Liver (tissue), 8 donors: ENCODE measurements at regions not wholly inside any gene's neighbourhood (a gene's known extent, or its start where the extent isn't known, plus 50 kb on each side); places are given as distances from the start of the nearest gene placed in this dataset.

Experiments used
- DNase-seq: peaks from one replicate; pipeline ENCODE4 v3.0.0-alpha.2; 2017; ENCODE audit warnings: low spot score
- H3K27ac ChIP-seq, 2 donors: one replicate each; pipeline ENCODE4 v1.7.0; 2013; ENCODE audit warnings: inconsistent platforms in 2 of 2, low read length in 2 of 2, control low read depth in 1 of 2, low read depth in 1 of 2, mild to moderate bottlenecking in 1 of 2
- H3K27me3 ChIP-seq, 4 donors: one replicate each; pipeline versions ENCODE4 v1.6.1 to v1.7.0; 2013; ENCODE audit warnings: low read length in 3 of 4, inconsistent platforms in 1 of 4, mild to moderate bottlenecking in 1 of 4, moderate library complexity in 1 of 4; ENCODE audit not compliant: control insufficient read depth in 4 of 4, insufficient read depth in 4 of 4
- H3K36me3 ChIP-seq, 4 donors: one replicate each; pipeline versions ENCODE4 v1.6.1 to v1.7.0; 2013; ENCODE audit warnings: low read length in 3 of 4, mild to moderate bottlenecking in 3 of 4, low read depth in 1 of 4, moderate library complexity in 1 of 4; ENCODE audit not compliant: control insufficient read depth in 4 of 4, insufficient read depth in 3 of 4
- H3K4me1 ChIP-seq, 4 donors: one replicate each; pipeline versions ENCODE4 v1.6.1 to v1.7.0; 2013; ENCODE audit warnings: low read length in 3 of 4, mild to moderate bottlenecking in 3 of 4, moderate library complexity in 1 of 4; ENCODE audit not compliant: control insufficient read depth in 4 of 4, insufficient read depth in 4 of 4
- H3K4me3 ChIP-seq, 3 donors: one replicate each; pipeline versions ENCODE4 v1.6.1 to v1.7.0; 2013; ENCODE audit warnings: low read length in 3 of 3, control low read depth in 1 of 3, low read depth in 1 of 3, mild to moderate bottlenecking in 1 of 3
- H3K9ac ChIP-seq, 2 donors: one replicate each; pipeline ENCODE4 v1.7.0; 2013; ENCODE audit warnings: low read length in 2 of 2, mild to moderate bottlenecking in 2 of 2, moderate library complexity in 2 of 2, control low read depth in 1 of 2, low read depth in 1 of 2
- H3K9me3 ChIP-seq, 4 donors: one replicate each; pipeline versions ENCODE4 v1.6.1 to v1.7.0; 2013; ENCODE audit warnings: low read length in 3 of 4; ENCODE audit not compliant: control insufficient read depth in 4 of 4
- EGR1 ChIP-seq, 2 donors: IDR thresholded peaks; 2 replicates each; pipeline ENCODE4 v1.6.1; 2016 to 2018; ENCODE audit warnings: antibody characterized with exemption in 2 of 2, low read depth in 2 of 2
- FOXA1 ChIP-seq: IDR thresholded peaks from 2 replicates; pipeline ENCODE4 v1.6.1; 2016; ENCODE audit warnings: antibody characterized with exemption
- FOXA2 ChIP-seq: IDR thresholded peaks from 2 replicates; pipeline ENCODE4 v1.6.1; 2016; ENCODE audit warnings: antibody characterized with exemption
- GABPA ChIP-seq, 2 donors: IDR thresholded peaks in 1 of 2; conservative IDR thresholded peaks in 1 of 2; 2 replicates each; pipeline ENCODE4 v1.6.1; 2016; ENCODE audit warnings: antibody characterized with exemption in 2 of 2, mild to moderate bottlenecking in 1 of 2, moderate library complexity in 1 of 2
- HNF4A ChIP-seq, 2 donors: conservative IDR thresholded peaks; 2 replicates each; pipeline ENCODE4 v1.6.1; 2016; ENCODE audit warnings: antibody characterized with exemption in 2 of 2, mild to moderate bottlenecking in 2 of 2
- HNF4G ChIP-seq: IDR thresholded peaks from 2 replicates; pipeline ENCODE4 v1.6.1; 2016; ENCODE audit warnings: antibody characterized with exemption
- MAX ChIP-seq: IDR thresholded peaks from 2 replicates; pipeline ENCODE4 v1.6.1; 2016; ENCODE audit warnings: antibody characterized with exemption
- NR2F2 ChIP-seq: IDR thresholded peaks from 2 replicates; pipeline ENCODE4 v1.6.1; 2016; ENCODE audit warnings: antibody characterized with exemption
- RAD21 ChIP-seq, 2 donors: IDR thresholded peaks; 2 replicates each; pipeline ENCODE4 v1.6.1; 2016; ENCODE audit warnings: antibody characterized with exemption in 2 of 2, mild to moderate bottlenecking in 2 of 2
- RXRA ChIP-seq, 2 donors: IDR thresholded peaks; 2 replicates each; pipeline ENCODE4 v1.6.1; 2017 to 2018; ENCODE audit warnings: antibody characterized with exemption in 2 of 2, mild to moderate bottlenecking in 1 of 2
- SP1 ChIP-seq: IDR thresholded peaks from 2 replicates; pipeline ENCODE4 v1.6.1; 2018; ENCODE audit warnings: antibody characterized with exemption, mild to moderate bottlenecking
- TAF1 ChIP-seq: conservative IDR thresholded peaks from 2 replicates; pipeline ENCODE4 v1.6.1; 2016; ENCODE audit warnings: antibody characterized with exemption, mild to moderate bottlenecking
- YY1 ChIP-seq: IDR thresholded peaks from 2 replicates; pipeline ENCODE4 v1.6.1; 2016; ENCODE audit warnings: antibody characterized with exemption, mild to moderate bottlenecking
- WGBS: extraction: QIAGEN DNeasy Blood & Tissue Kit; methylation state at CpG from one replicate; pipeline ENCODE4 v1.1.7; 2013; 5-methylcytosine and 5-hydroxymethylcytosine counted together
- TF ChIP-seq, protein P1 (sequence below): IDR thresholded peaks from 2 replicates; pipeline ENCODE4 v1.6.1; 2016; ENCODE audit warnings: antibody characterized with exemption
- TF ChIP-seq, protein P2 (sequence below): IDR thresholded peaks from 2 replicates; pipeline ENCODE4 v1.6.1; 2016; ENCODE audit warnings: antibody characterized with exemption, mild to moderate bottlenecking
- TF ChIP-seq, protein P3 (sequence below): fragments of 150-350 bp; IDR thresholded peaks from 2 replicates; pipeline ENCODE4 v1.5.1; 2017; ENCODE audit warnings: improper control_type of control experiment, low read depth, low read length; ENCODE audit not compliant: missing input control
- donor health status: healthy.
- donor health status: healthy.
- donor health status: healthy.
- donor health status: healthy.
- donor health status: healthy.

- no peaks in the 10 kb centered on the region for H3K4me1 ChIP-seq
- H3K27me3 ChIP-seq: no peaks in the 10 kb centered on the region
- H3K27ac ChIP-seq: no peak overlapping the region
- H3K4me3 ChIP-seq: no peak overlapping the region
- DNase-seq: no peak
- no peaks in the 10 kb centered on the region for H3K9me3 ChIP-seq
- WGBS: 91% methylated on average over 2 of the region's 2 CpGs
- no peaks in the 10 kb centered on the region for H3K36me3 ChIP-seq
- TF ChIP-seq MAX: no peak
- TF ChIP-seq FOXA2: no peak
- no peak for TF ChIP-seq EGR1 (IDR thresholded peaks at IDR 0.05; ENCODE audit: low read depth in 2 of 2)
- TF ChIP-seq, protein P1, sequence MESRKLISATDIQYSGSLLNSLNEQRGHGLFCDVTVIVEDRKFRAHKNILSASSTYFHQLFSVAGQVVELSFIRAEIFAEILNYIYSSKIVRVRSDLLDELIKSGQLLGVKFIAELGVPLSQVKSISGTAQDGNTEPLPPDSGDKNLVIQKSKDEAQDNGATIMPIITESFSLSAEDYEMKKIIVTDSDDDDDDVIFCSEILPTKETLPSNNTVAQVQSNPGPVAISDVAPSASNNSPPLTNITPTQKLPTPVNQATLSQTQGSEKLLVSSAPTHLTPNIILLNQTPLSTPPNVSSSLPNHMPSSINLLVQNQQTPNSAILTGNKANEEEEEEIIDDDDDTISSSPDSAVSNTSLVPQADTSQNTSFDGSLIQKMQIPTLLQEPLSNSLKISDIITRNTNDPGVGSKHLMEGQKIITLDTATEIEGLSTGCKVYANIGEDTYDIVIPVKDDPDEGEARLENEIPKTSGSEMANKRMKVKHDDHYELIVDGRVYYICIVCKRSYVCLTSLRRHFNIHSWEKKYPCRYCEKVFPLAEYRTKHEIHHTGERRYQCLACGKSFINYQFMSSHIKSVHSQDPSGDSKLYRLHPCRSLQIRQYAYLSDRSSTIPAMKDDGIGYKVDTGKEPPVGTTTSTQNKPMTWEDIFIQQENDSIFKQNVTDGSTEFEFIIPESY: no peak
- no peak for TF ChIP-seq HNF4A (conservative IDR thresholded peaks at IDR 0.05)
- TF ChIP-seq NR2F2: no peak
- no peak for TF ChIP-seq RAD21 (IDR thresholded peaks at IDR 0.05)
- no peak for TF ChIP-seq GABPA (IDR thresholded peaks at IDR 0.05 in 1 of 2, conservative IDR thresholded peaks at IDR 0.05 in 1 of 2)
- no peak for TF ChIP-seq HNF4G
- TF ChIP-seq, protein P2, sequence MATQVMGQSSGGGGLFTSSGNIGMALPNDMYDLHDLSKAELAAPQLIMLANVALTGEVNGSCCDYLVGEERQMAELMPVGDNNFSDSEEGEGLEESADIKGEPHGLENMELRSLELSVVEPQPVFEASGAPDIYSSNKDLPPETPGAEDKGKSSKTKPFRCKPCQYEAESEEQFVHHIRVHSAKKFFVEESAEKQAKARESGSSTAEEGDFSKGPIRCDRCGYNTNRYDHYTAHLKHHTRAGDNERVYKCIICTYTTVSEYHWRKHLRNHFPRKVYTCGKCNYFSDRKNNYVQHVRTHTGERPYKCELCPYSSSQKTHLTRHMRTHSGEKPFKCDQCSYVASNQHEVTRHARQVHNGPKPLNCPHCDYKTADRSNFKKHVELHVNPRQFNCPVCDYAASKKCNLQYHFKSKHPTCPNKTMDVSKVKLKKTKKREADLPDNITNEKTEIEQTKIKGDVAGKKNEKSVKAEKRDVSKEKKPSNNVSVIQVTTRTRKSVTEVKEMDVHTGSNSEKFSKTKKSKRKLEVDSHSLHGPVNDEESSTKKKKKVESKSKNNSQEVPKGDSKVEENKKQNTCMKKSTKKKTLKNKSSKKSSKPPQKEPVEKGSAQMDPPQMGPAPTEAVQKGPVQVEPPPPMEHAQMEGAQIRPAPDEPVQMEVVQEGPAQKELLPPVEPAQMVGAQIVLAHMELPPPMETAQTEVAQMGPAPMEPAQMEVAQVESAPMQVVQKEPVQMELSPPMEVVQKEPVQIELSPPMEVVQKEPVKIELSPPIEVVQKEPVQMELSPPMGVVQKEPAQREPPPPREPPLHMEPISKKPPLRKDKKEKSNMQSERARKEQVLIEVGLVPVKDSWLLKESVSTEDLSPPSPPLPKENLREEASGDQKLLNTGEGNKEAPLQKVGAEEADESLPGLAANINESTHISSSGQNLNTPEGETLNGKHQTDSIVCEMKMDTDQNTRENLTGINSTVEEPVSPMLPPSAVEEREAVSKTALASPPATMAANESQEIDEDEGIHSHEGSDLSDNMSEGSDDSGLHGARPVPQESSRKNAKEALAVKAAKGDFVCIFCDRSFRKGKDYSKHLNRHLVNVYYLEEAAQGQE: no peak
- TF ChIP-seq YY1: no peak
- TF ChIP-seq RXRA (IDR thresholded peaks at IDR 0.05): no peak
- TF ChIP-seq, protein P3, sequence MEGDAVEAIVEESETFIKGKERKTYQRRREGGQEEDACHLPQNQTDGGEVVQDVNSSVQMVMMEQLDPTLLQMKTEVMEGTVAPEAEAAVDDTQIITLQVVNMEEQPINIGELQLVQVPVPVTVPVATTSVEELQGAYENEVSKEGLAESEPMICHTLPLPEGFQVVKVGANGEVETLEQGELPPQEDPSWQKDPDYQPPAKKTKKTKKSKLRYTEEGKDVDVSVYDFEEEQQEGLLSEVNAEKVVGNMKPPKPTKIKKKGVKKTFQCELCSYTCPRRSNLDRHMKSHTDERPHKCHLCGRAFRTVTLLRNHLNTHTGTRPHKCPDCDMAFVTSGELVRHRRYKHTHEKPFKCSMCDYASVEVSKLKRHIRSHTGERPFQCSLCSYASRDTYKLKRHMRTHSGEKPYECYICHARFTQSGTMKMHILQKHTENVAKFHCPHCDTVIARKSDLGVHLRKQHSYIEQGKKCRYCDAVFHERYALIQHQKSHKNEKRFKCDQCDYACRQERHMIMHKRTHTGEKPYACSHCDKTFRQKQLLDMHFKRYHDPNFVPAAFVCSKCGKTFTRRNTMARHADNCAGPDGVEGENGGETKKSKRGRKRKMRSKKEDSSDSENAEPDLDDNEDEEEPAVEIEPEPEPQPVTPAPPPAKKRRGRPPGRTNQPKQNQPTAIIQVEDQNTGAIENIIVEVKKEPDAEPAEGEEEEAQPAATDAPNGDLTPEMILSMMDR: no peak
- H3K9ac ChIP-seq: no peak overlapping the region
These were observed 170.0 kb upstream of the RASA1 start for GRCh38 chr5:87097664-87098063.

- TF ChIP-seq SP1 (no peak), GABPA (IDR thresholded peaks at IDR 0.05 in 1 of 2, conservative IDR thresholded peaks at IDR 0.05 in 1 of 2) (no peak), RAD21 (IDR thresholded peaks at IDR 0.05) (no peak), TAF1 (no peak), FOXA1 (no peak)
- TF ChIP-seq, protein P2: no peak
- DNase-seq: no peak
- H3K4me1 ChIP-seq: no peaks in the 10 kb centered on the region
- no peaks in the 10 kb centered on the region for H3K27me3 ChIP-seq
- H3K4me3 ChIP-seq: no peak overlapping the region
- no peaks in the 10 kb centered on the region for H3K9me3 ChIP-seq
- H3K27ac ChIP-seq: no peak overlapping the region
- no peak overlapping the region for H3K9ac ChIP-seq
- 68% methylated on average over 1 of the region's 1 CpG for WGBS
- no peaks in the 10 kb centered on the region for H3K36me3 ChIP-seq
These were observed 168.3 kb upstream of the RASA1 start for GRCh38 chr5:87099291-87099839.
